ENCODE measurements at regions not wholly inside any gene's neighbourhood (a gene's known extent, or its start where the extent isn't known, plus 50 kb on each side); places are given as distances from the start of the nearest gene placed in this dataset.

GRCh38 chr5:153901449-153901848 lies 137.3 kb downstream of the FAM114A2 start:
- TF ChIP-seq SP1 (IDR thresholded peaks at IDR 0.05; ENCODE audit: low read depth) (no peak), ELF1 (IDR thresholded peaks at IDR 0.05; ENCODE audit: borderline replicate concordance, low read depth) (no peak), YY1 (IDR thresholded peaks at IDR 0.05; ENCODE audit: extremely low read depth, insufficient replicate concordance, low read depth, low read length) (no peak), JUND (IDR thresholded peaks at IDR 0.05) (no peak), POLR2A (IDR thresholded peaks at IDR 0.05; ENCODE audit: borderline replicate concordance, extremely low read depth, insufficient read depth, insufficient read length) (no peak), ZFX (IDR thresholded peaks at IDR 0.05) (no peak), FOSL1 (IDR thresholded peaks at IDR 0.05; ENCODE audit: low read depth) (no peak), CEBPB (IDR thresholded peaks at IDR 0.05; ENCODE audit: low read depth) (no peak), EZH2phosphoT487 (IDR thresholded peaks at IDR 0.05; ENCODE audit: borderline replicate concordance) (no peak), MAX (IDR thresholded peaks at IDR 0.05) (no peak), ZNF274 (IDR thresholded peaks at IDR 0.05; ENCODE audit: low read depth, low read length) (no peak), ATF3 (IDR thresholded peaks at IDR 0.05) (no peak), EZH2 (IDR thresholded peaks at IDR 0.05) (no peak), CTCF (IDR thresholded peaks at IDR 0.05 in 2 of 3, conservative IDR thresholded peaks at IDR 0.05 in 1 of 3; ENCODE audit: borderline replicate concordance in 1 of 3, insufficient read depth in 1 of 3, low read depth in 2 of 3, low read length in 2 of 3) (no peak)
- Histone ChIP-seq H3K36me3 (ENCODE audit: control insufficient read depth in 1 of 2, insufficient read depth in 2 of 2, low read length in 2 of 2) (no peaks in the 10 kb centered on the region), H3K9me2 (ENCODE audit: insufficient read depth) (no peaks in the 10 kb centered on the region), H3K9me3 (ENCODE audit: control insufficient read depth in 1 of 2, insufficient read depth in 1 of 2, low read depth in 1 of 2, low read length in 2 of 2) (no peaks in the 10 kb centered on the region), H3K9ac (ENCODE audit: low read length) (no peak overlapping the region), H3K4me1 (ENCODE audit: control insufficient read depth in 1 of 2, insufficient read depth in 2 of 2, low read length in 2 of 2) (no peaks in the 10 kb centered on the region), H4K20me1 (ENCODE audit: insufficient read depth) (no peaks in the 10 kb centered on the region), H3K4me3 (replicated peaks in 1 of 2; ENCODE audit: low read depth in 1 of 2, low read length in 2 of 2) (no peak overlapping the region), H2AFZ (ENCODE audit: low read depth, low read length, poor library complexity, severe bottlenecking) (no peak overlapping the region), H3K79me2 (ENCODE audit: insufficient read depth, low read length) (no peaks in the 10 kb centered on the region), H3K27me3 (ENCODE audit: insufficient read depth, low read length) (peaks cover 16% of the 10 kb centered on the region; the same call in 1 of the 2 replicates), H3K4me2 (ENCODE audit: low read length) (no peak overlapping the region), H3K27ac (ENCODE audit: low read depth, low read length) (no peak overlapping the region)
- no peak for ATAC-seq
- RAD21 ChIA-PET (ENCODE audit: low non-redundant PET in 1 of 2, low total read pairs in 2 of 2, uncharacterized antibody in 2 of 2, unreplicated experiment in 2 of 2): no interaction called here
- no TSS peak for BruUV-seq (replicated peaks)
- POLR2A ChIA-PET: no interaction called here
- DNase-seq (ENCODE audit: low read depth, low spot score): no peak
- intact Hi-C loops (cut with micrococcal nuclease): no loop called here
- CTCF ChIA-PET: no interaction called here

Measured in HCT116 (cell line).